Left lung (tissue), 4 donors: ENCODE measurements at regions not wholly inside any gene's neighbourhood (a gene's known extent, or its start where the extent isn't known, plus 50 kb on each side); places are given as distances from the start of the nearest gene placed in this dataset.
A peak's percentile ranks its signal among the peaks of the same experiment; 100 is the strongest.

Experiments used
- ATAC-seq: fragments of 200-7000 bp; cut with Tn5 transposase; one replicate; pipeline ENCODE4 v1.9.1; 2020; ENCODE audit warnings: moderate library complexity
- DNase-seq, 4 donors: peaks; one replicate each; pipeline ENCODE4 v3.0.0-alpha.2; 2013 to 2020
- H3K27ac ChIP-seq, 2 donors: fragments of 200-600 bp; sonication (generic) in 1 of 2; one replicate each; pipeline versions ENCODE4 v1.5.0 to v1.8.0; 2020 to 2021
- H3K27me3 ChIP-seq, 2 donors: fragments of 200-600 bp; sonication (generic) in 1 of 2; one replicate each; pipeline versions ENCODE4 v1.5.0 to v1.8.0; 2020 to 2021
- H3K36me3 ChIP-seq, 2 donors: fragments of 200-600 bp; sonication (generic) in 1 of 2; one replicate each; pipeline versions ENCODE4 v1.5.0 to v1.8.0; 2020 to 2021
- H3K4me1 ChIP-seq, 2 donors: fragments of 200-600 bp; one replicate each; pipeline ENCODE4 v1.8.0; 2021
- H3K4me3 ChIP-seq, 2 donors: fragments of 200-600 bp; sonication (generic) in 1 of 2; one replicate each; pipeline versions ENCODE4 v1.5.0 to v1.8.0; 2020 to 2021; ENCODE audit warnings: mild to moderate bottlenecking in 1 of 2
- H3K9me3 ChIP-seq, 2 donors: fragments of 200-600 bp; sonication (generic) in 1 of 2; one replicate each; pipeline versions ENCODE4 v1.5.0 to v1.8.0; 2020 to 2021
- intact Hi-C, 2 donors: fragments of 100-400 bp; cut with DNase I; formaldehyde crosslinking; loops; one replicate each; pipeline versions ENCODE4 v1.11.2 to v1.14.2; 2022
- TF ChIP-seq, protein P1 (sequence below), 2 donors: fragments of 200-600 bp; sonication (generic) in 1 of 2; IDR thresholded peaks; one replicate each; pipeline versions ENCODE4 v1.5.0 to v1.8.0; 2021; ENCODE audit warnings: antibody characterized with exemption in 2 of 2
- donor health status: DM: no; HTN: yes; CAD: no.
- donor health status: DM: no; HTN: no; CAD: no.

DNA sequence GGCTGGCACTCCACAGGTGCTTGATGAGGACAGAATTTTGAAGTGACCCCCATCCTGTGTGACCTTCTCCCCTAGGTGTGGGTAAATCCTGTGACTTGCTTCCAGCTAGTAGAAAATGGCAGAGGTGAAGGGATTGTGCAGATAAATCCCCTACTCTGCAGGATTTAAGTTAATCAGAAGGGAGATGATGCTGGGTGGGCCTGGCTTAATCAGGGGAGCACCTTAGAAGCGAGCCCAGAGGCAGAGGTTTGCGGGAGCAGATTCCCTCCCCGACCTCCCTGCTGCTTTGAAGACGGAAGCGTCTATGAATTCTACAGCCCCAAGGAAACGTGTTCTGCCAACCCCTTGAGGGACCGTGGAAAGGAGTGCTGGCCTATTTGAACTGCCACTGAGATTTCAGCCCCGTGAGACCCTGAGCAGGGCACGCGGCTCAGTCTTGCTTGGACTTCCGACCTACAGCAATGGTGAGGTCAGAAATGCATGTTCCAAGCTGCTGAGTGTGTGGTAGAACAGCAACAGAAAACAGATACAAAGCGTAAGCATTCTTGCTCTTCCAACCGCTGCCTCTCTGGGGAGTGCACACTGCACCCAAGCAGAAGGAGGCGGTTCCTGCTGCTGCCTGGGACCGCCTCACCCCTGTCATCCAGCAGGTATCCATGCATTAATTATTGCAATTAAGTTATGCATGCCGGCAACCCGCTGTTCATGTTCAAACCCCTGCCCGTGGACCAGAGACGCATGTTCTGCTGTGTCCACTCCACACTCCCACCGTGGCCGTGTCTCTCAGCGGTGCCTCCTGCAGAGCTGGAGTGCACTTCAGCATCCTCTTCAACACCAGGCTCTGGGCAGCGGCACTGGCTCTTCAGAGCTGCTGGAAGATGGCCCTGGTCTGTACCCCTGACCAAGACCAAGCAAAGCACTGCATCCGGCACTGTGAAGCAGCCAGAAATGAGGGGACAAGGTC, 54.6 kb upstream of the RXRA start:
- peak; percentile 34 for ATAC-seq
- intact Hi-C loops, result no loop called here
- Histone ChIP-seq H3K27me3 (peaks cover 0 to 47% of the 10 kb centered on the region in 2 donors), H3K36me3 (no peaks in the 10 kb centered on the region), H3K4me3 (no peak overlapping the region), H3K9me3 (no peaks in the 10 kb centered on the region), H3K27ac (no peak overlapping the region), H3K4me1 (peaks cover 0 to 14% of the 10 kb centered on the region in 2 donors)
- DNase-seq, result no peak
- TF ChIP-seq, protein P1, sequence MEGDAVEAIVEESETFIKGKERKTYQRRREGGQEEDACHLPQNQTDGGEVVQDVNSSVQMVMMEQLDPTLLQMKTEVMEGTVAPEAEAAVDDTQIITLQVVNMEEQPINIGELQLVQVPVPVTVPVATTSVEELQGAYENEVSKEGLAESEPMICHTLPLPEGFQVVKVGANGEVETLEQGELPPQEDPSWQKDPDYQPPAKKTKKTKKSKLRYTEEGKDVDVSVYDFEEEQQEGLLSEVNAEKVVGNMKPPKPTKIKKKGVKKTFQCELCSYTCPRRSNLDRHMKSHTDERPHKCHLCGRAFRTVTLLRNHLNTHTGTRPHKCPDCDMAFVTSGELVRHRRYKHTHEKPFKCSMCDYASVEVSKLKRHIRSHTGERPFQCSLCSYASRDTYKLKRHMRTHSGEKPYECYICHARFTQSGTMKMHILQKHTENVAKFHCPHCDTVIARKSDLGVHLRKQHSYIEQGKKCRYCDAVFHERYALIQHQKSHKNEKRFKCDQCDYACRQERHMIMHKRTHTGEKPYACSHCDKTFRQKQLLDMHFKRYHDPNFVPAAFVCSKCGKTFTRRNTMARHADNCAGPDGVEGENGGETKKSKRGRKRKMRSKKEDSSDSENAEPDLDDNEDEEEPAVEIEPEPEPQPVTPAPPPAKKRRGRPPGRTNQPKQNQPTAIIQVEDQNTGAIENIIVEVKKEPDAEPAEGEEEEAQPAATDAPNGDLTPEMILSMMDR (IDR thresholded peaks at IDR 0.05), result no peak

DNA sequence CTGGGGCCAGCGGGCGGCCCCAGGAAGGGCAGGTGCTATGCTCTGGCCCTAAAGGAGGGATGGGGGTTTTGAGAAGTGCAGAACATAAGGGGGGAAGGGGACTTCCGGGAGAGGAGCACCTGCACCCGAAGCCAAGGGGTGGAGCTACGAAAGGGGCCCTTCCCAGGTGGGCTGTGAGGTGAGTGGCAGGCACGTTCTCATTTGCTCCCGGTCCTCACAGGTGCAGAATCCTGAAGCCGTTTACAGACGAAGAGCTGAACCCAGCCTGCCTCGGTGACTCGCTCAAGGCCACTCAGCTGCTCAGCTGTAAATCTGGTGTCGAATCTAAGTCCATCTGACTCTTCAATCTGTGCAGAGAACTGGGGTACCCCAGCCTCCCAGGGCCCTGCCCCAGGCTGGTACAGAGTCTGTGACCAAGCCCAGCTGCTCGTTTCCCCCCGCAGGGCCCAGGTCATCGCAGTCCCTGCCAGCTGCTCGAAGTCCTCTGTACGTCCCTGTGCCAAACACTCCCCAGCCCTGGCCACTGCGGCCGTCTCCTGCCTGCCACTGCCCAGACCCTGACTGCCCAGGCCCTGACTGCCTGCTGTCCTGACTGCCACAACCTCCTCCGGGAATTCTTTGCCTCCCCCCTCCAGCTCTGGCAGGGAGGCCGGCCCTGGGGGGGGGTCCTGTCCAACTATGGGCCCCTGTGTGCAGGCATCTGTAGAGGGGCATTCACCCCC, 53.8 kb upstream of the RXRA start:
- no peak overlapping the region for H3K27ac ChIP-seq
- TF ChIP-seq, protein P1 (IDR thresholded peaks at IDR 0.05), result no peak
- no peak for DNase-seq
- H3K36me3 ChIP-seq, result no peaks in the 10 kb centered on the region
- ATAC-seq, result no peak
- H3K27me3 ChIP-seq, result peaks cover 0 to 51% of the 10 kb centered on the region in 2 donors
- no peaks in the 10 kb centered on the region for H3K9me3 ChIP-seq
- intact Hi-C loops, result no loop called here
- H3K4me1 ChIP-seq, result peaks cover 0 to 14% of the 10 kb centered on the region in 2 donors
- H3K4me3 ChIP-seq, result no peak overlapping the region

DNA sequence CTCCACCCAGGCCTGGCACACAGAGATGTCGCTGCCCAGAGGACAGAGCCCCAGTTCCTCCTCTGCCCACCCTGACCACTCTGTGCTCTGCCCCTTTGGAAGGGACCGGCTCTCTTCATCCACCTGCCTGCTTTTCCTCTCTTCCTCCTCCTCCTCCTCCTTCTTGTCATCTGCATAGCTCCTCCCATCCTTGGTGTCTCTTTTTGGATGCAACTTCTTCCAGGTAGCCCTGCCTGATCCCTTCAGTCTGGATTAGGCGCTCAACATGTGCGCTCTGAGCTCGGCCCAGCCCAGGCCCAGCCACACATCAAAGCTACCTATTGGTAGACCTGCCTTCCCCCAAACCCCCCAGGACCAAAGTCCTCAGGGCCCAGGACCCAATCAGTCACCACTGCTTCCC, 52.6 kb upstream of the RXRA start:
- DNase-seq (no peak), ATAC-seq (no peak)
- Histone ChIP-seq H3K36me3 (no peaks in the 10 kb centered on the region), H3K4me3 (no peak overlapping the region), H3K4me1 (peaks cover 0 to 2% of the 10 kb centered on the region in 2 donors), H3K27me3 (peaks cover 0 to 48% of the 10 kb centered on the region in 2 donors), H3K27ac (no peak overlapping the region), H3K9me3 (peaks cover 0 to 6% of the 10 kb centered on the region in 2 donors)
- TF ChIP-seq, protein P1 (IDR thresholded peaks at IDR 0.05), result no peak
- intact Hi-C loops, result no loop called here

DNA sequence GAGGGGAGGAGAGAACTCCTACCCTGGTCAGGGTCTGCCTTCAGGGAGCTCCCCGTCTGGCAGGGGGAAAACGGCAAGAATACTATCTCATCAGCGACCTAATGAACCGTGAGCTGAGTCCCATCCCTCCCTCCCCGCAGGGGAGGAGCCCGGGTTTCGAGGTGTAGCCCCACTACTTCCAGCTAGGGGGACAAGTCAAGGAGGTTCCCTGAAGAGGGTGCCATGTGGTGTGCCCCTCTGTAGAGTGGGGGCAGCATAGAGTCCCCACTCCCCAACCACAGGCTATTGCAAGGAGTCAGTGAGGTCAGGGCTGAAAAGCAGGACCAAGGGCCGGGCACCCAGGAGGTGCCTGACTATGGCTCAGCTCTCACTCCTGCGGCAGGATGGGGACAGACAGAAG, 50.9 kb upstream of the RXRA start:
- Histone ChIP-seq H3K36me3 (no peaks in the 10 kb centered on the region), H3K27me3 (peaks cover 0 to 40% of the 10 kb centered on the region in 2 donors), H3K4me3 (no peak overlapping the region), H3K27ac (no peak overlapping the region), H3K4me1 (no peaks in the 10 kb centered on the region), H3K9me3 (peaks cover 0 to 6% of the 10 kb centered on the region in 2 donors)
- TF ChIP-seq, protein P1 (IDR thresholded peaks at IDR 0.05), result no peak
- intact Hi-C loops, result no loop called here
- DNase-seq (no peak), ATAC-seq (no peak)
